PC-3 (cell line): ENCODE measurements at regions not wholly inside any gene's neighbourhood (a gene's known extent, or its start where the extent isn't known, plus 50 kb on each side); places are given as distances from the start of the nearest gene placed in this dataset.

Source experiments
- ATAC-seq: fragments of 200-7000 bp; cut with Tn5 transposase; 2 replicates; pipeline ENCODE4 v1.9.1; 2020; ENCODE audit warnings: mild to moderate bottlenecking, moderate library complexity
- BruUV-seq: library from RNA; stranded (reverse); fragments of 400-500 nt; replicated peaks from 2 replicates; lab custom pipeline; 2021; lab: Mats Ljungman, UMichigan
- CTCF ChIA-PET: fragments of 300-600 bp; sonication (Branson Sonifier 250); formaldehyde crosslinking; loops from one replicate; lab custom pipeline; 2022; ENCODE audit warnings: antibody characterized with exemption; lab: Charles Lee
- POLR2A ChIA-PET: fragments of 300-600 bp; sonication (Branson Sonifier 250); formaldehyde crosslinking; loops from one replicate; lab custom pipeline; 2022; ENCODE audit warnings: antibody characterized with exemption; ENCODE audit not compliant: unreplicated experiment; lab: Charles Lee
- DNase-seq: peaks from one replicate; pipeline ENCODE4 v3.0.0-alpha.2; 2015
- H2AFZ ChIP-seq: fragments of 300-600 bp; sonication (generic); 2 replicates; pipeline ENCODE4 v1.6.0; 2016; ENCODE audit warnings: antibody characterized with exemption, low read length
- H3F3A ChIP-seq: fragments of 300-600 bp; sonication (generic); one replicate; pipeline ENCODE4 v1.6.0; 2017; ENCODE audit warnings: antibody characterized with exemption, low read length, control low read depth, mild to moderate bottlenecking; ENCODE audit not compliant: unreplicated experiment
- H3K27ac ChIP-seq: fragments of 300-600 bp; sonication (generic); 2 replicates; pipeline ENCODE4 v1.5.1; 2016; ENCODE audit warnings: mild to moderate bottlenecking, low read length
- H3K27me3 ChIP-seq: fragments of 300-600 bp; sonication (generic); 2 replicates; pipeline ENCODE4 v1.6.1; 2016; ENCODE audit warnings: low read length, mixed read lengths
- H3K36me3 ChIP-seq: fragments of 300-600 bp; sonication (generic); 2 replicates; pipeline ENCODE4 v1.6.1; 2016; ENCODE audit warnings: low read depth, mixed run types, low read length, mixed read lengths
- H3K4me1 ChIP-seq: fragments of 300-600 bp; sonication (generic); 2 replicates; pipeline ENCODE4 v1.5.1; 2016; ENCODE audit warnings: low read length; ENCODE audit not compliant: insufficient read depth
- H3K4me2 ChIP-seq: fragments of 300-600 bp; sonication (generic); 2 replicates; pipeline ENCODE4 v1.6.0; 2016; ENCODE audit warnings: low read length
- H3K4me3 ChIP-seq: fragments of 300-600 bp; sonication (generic); 2 replicates; pipeline ENCODE4 v1.5.1; 2016; ENCODE audit warnings: mild to moderate bottlenecking, low read length, mixed read lengths
- H3K79me2 ChIP-seq: fragments of 300-600 bp; sonication (generic); 2 replicates; pipeline ENCODE4 v1.6.1; 2017; ENCODE audit warnings: low read length, mixed read lengths
- H3K9ac ChIP-seq: fragments of 300-600 bp; sonication (generic); 2 replicates; pipeline ENCODE4 v1.6.0; 2016; ENCODE audit warnings: mild to moderate bottlenecking, low read length
- H3K9me2 ChIP-seq: fragments of 300-600 bp; sonication (generic); replicated peaks from 2 replicates; pipeline ENCODE4 v1.6.1; 2016; ENCODE audit warnings: mixed run types, low read length, mixed read lengths
- H3K9me3 ChIP-seq: fragments of 300-600 bp; sonication (generic); 2 replicates; pipeline ENCODE4 v1.6.1; 2016; ENCODE audit warnings: low read length, mixed read lengths
- H4K20me1 ChIP-seq: fragments of 300-600 bp; sonication (generic); 2 replicates; pipeline ENCODE4 v1.6.1; 2016; ENCODE audit warnings: low read length, mixed read lengths
- CTCF ChIP-seq: fragments of 300-600 bp; sonication (generic); conservative IDR thresholded peaks from 2 replicates; pipeline ENCODE4 v1.5.1; 2017; ENCODE audit warnings: antibody characterized with exemption, low read depth, mild to moderate bottlenecking, low read length
- EZH2 ChIP-seq: fragments of 300-600 bp; sonication (generic); IDR thresholded peaks from one replicate; pipeline ENCODE4 v1.6.1; 2017; ENCODE audit warnings: antibody characterized with exemption, mild to moderate bottlenecking, low read length; ENCODE audit not compliant: unreplicated experiment
- EZH2phosphoT487 ChIP-seq: fragments of 300-600 bp; sonication (generic); IDR thresholded peaks from 2 replicates; pipeline ENCODE4 v1.6.1; 2018; ENCODE audit warnings: mild to moderate bottlenecking, antibody characterized with exemption, low read length, borderline replicate concordance
- intact Hi-C: fragments of 100-400 bp; cut with micrococcal nuclease; formaldehyde crosslinking; loops from 2 replicates; pipeline ENCODE4 v1.9.0; 2023

- intact Hi-C loops: no loop called here
Measured at GRCh38 chr13:53343361-53343744, 314.7 kb downstream of the OLFM4 start.

GRCh38 chr13:53351021-53351420 lies 322.4 kb downstream of the OLFM4 start:
- Histone ChIP-seq H4K20me1 (no peaks in the 10 kb centered on the region), H3K36me3 (no peaks in the 10 kb centered on the region), H3K9ac (no peak overlapping the region), H3K27me3 (no peaks in the 10 kb centered on the region), H3F3A (no peaks in the 10 kb centered on the region), H3K79me2 (no peaks in the 10 kb centered on the region), H3K4me2 (no peak overlapping the region), H3K4me1 (no peaks in the 10 kb centered on the region), H3K9me2 (no peaks in the 10 kb centered on the region), H2AFZ (no peak overlapping the region), H3K9me3 (no peaks in the 10 kb centered on the region), H3K4me3 (no peak overlapping the region), H3K27ac (no peak overlapping the region)
- POLR2A ChIA-PET: no interaction called here
- intact Hi-C loops: no loop called here
- TF ChIP-seq EZH2 (no peak), CTCF (no peak), EZH2phosphoT487 (no peak)
- CTCF ChIA-PET: no interaction called here
- ATAC-seq: no peak
- no peak for DNase-seq
- no TSS peak for BruUV-seq

More at GRCh38 chr13:53343361-53343744, 314.7 kb downstream of the OLFM4 start:
- TF ChIP-seq CTCF (no peak), EZH2phosphoT487 (no peak), EZH2 (no peak)
- ChIA-PET CTCF (no interaction called here), POLR2A (no interaction called here)
- Histone ChIP-seq H3K27ac (no peak overlapping the region), H3K9me2 (no peaks in the 10 kb centered on the region), H3K27me3 (no peaks in the 10 kb centered on the region), H3K4me2 (no peak overlapping the region), H3K9ac (no peak overlapping the region), H3K9me3 (no peaks in the 10 kb centered on the region), H3K4me3 (no peak overlapping the region), H3F3A (no peaks in the 10 kb centered on the region), H3K79me2 (no peaks in the 10 kb centered on the region), H3K4me1 (no peaks in the 10 kb centered on the region), H4K20me1 (no peaks in the 10 kb centered on the region), H2AFZ (no peak overlapping the region), H3K36me3 (no peaks in the 10 kb centered on the region)
- DNase-seq: no peak
- no TSS peak for BruUV-seq
- ATAC-seq: no peak

GRCh38 chr13:53357582-53357981 lies 329.0 kb downstream of the OLFM4 start:
- no peak for ATAC-seq
- POLR2A ChIA-PET: no interaction called here
- intact Hi-C loops: no loop called here
- TF ChIP-seq CTCF (no peak), EZH2 (no peak), EZH2phosphoT487 (no peak)
- no peak overlapping the region for H3K4me3 ChIP-seq
- H3K4me1 ChIP-seq: no peaks in the 10 kb centered on the region
- no peak overlapping the region for H3K9ac ChIP-seq
- no peak overlapping the region for H3K4me2 ChIP-seq
- H4K20me1 ChIP-seq: no peaks in the 10 kb centered on the region
- DNase-seq: no peak
- BruUV-seq: no TSS peak
- no peaks in the 10 kb centered on the region for H3K9me3 ChIP-seq
- no peak overlapping the region for H2AFZ ChIP-seq
- H3K79me2 ChIP-seq: no peaks in the 10 kb centered on the region
- CTCF ChIA-PET: no interaction called here
- H3K27ac ChIP-seq: no peak overlapping the region
- H3K27me3 ChIP-seq: no peaks in the 10 kb centered on the region
- H3K9me2 ChIP-seq: no peaks in the 10 kb centered on the region
- H3K36me3 ChIP-seq: no peaks in the 10 kb centered on the region
- no peaks in the 10 kb centered on the region for H3F3A ChIP-seq
